Hepatic stellate cell (primary cell): ENCODE measurements at regions not wholly inside any gene's neighbourhood (a gene's known extent, or its start where the extent isn't known, plus 50 kb on each side); places are given as distances from the start of the nearest gene placed in this dataset.

Source experiments
- DNase-seq: peaks from one replicate; pipeline ENCODE4 v3.0.0; 2011; ENCODE audit warnings: low spot score

GRCh38 chr2:204012072-204012653 lies 75.6 kb downstream of the ICOS start:
- no peak for DNase-seq

GRCh38 chr2:204015118-204015843 lies 78.7 kb downstream of the ICOS start:
- no peak for DNase-seq

GRCh38 chr2:204018717-204019116 lies 82.2 kb downstream of the ICOS start:
- no peak for DNase-seq

- no peak for DNase-seq
Measured at GRCh38 chr2:204019572-204020501, 83.3 kb downstream of the ICOS start.

GRCh38 chr2:204021290-204022081 lies 84.9 kb downstream of the ICOS start:
- no peak for DNase-seq

- no peak for DNase-seq
Measured at GRCh38 chr2:204022550-204022949, 86.0 kb downstream of the ICOS start.

- no peak for DNase-seq
Measured at GRCh38 chr2:204023088-204023487, 86.5 kb downstream of the ICOS start.

GRCh38 chr2:204024503-204024902 lies 87.9 kb downstream of the ICOS start:
- DNase-seq, result no peak

- no peak for DNase-seq
Measured at GRCh38 chr2:204024906-204025475, 88.4 kb downstream of the ICOS start.

GRCh38 chr2:204026294-204026693 lies 89.7 kb downstream of the ICOS start:
- no peak for DNase-seq

- DNase-seq, result no peak
Measured at GRCh38 chr2:204027091-204027490, 90.5 kb downstream of the ICOS start.

GRCh38 chr2:204030322-204030721 lies 93.8 kb downstream of the ICOS start:
- DNase-seq, result no peak

GRCh38 chr2:204031056-204031455 lies 94.5 kb downstream of the ICOS start:
- DNase-seq, result no peak

- DNase-seq, result no peak
Measured at GRCh38 chr2:204032301-204032700, 95.7 kb downstream of the ICOS start.

- DNase-seq, result no peak
Measured at GRCh38 chr2:204033611-204034495, 97.3 kb downstream of the ICOS start.

- no peak for DNase-seq
Measured at GRCh38 chr2:204036706-204037105, 100.1 kb downstream of the ICOS start.

- no peak for DNase-seq
Measured at GRCh38 chr2:204037286-204037685, 100.7 kb downstream of the ICOS start.

GRCh38 chr2:204039298-204039838 lies 102.8 kb downstream of the ICOS start:
- no peak for DNase-seq

GRCh38 chr2:204040016-204040415 lies 103.5 kb downstream of the ICOS start:
- no peak for DNase-seq

GRCh38 chr2:204042401-204042800 lies 105.8 kb downstream of the ICOS start:
- DNase-seq, result no peak
